ENCODE measurements at regions not wholly inside any gene's neighbourhood (a gene's known extent, or its start where the extent isn't known, plus 50 kb on each side); places are given as distances from the start of the nearest gene placed in this dataset.

GRCh38 chr2:23008440-23008839 lies 376.5 kb upstream of the KLHL29 start:
- no peak for DNase-seq (ENCODE audit: low read depth, low spot score)
- no peaks in the 10 kb centered on the region for H3K36me3 ChIP-seq (ENCODE audit: control insufficient read depth, insufficient read depth, low read length)
- H3K27me3 ChIP-seq (ENCODE audit: control insufficient read depth, insufficient read depth, low read length) = no peaks in the 10 kb centered on the region
- WGBS (ENCODE audit: insufficient coverage, insufficient read length) = no CpG with 5 or more reads among the region's 6 CpGs
- H3K4me1 ChIP-seq (ENCODE audit: control insufficient read depth, insufficient read depth, low read length) = no peaks in the 10 kb centered on the region
- H3K27ac ChIP-seq (ENCODE audit: low read length) = no peak overlapping the region
- H3K9me3 ChIP-seq (ENCODE audit: control insufficient read depth, insufficient read depth, low read length) = no peaks in the 10 kb centered on the region
- H3K4me3 ChIP-seq (ENCODE audit: low read length) = no peak overlapping the region

- no peaks in the 10 kb centered on the region for H3K4me1 ChIP-seq (ENCODE audit: control insufficient read depth, insufficient read depth, low read length)
- no peak overlapping the region for H3K27ac ChIP-seq (ENCODE audit: low read length)
- no CpG with 5 or more reads among the region's 7 CpGs for WGBS (ENCODE audit: insufficient coverage, insufficient read length)
Measured at GRCh38 chr2:23008951-23009350, 376.0 kb upstream of the KLHL29 start.

GRCh38 chr2:23009545-23010149 lies 375.3 kb upstream of the KLHL29 start:
- Histone ChIP-seq H3K36me3 (ENCODE audit: control insufficient read depth, insufficient read depth, low read length) (no peaks in the 10 kb centered on the region), H3K27ac (ENCODE audit: low read length) (no peak overlapping the region), H3K27me3 (ENCODE audit: control insufficient read depth, insufficient read depth, low read length) (no peaks in the 10 kb centered on the region), H3K4me1 (ENCODE audit: control insufficient read depth, insufficient read depth, low read length) (no peaks in the 10 kb centered on the region), H3K9me3 (ENCODE audit: control insufficient read depth, insufficient read depth, low read length) (no peaks in the 10 kb centered on the region), H3K4me3 (ENCODE audit: low read length) (no peak overlapping the region)
- no CpG with 5 or more reads among the region's 7 CpGs for WGBS (ENCODE audit: insufficient coverage, insufficient read length)
- DNase-seq (ENCODE audit: low read depth, low spot score) = no peak

More at GRCh38 chr2:23008951-23009350, 376.0 kb upstream of the KLHL29 start:
- H3K4me3 ChIP-seq (ENCODE audit: low read length) = no peak overlapping the region
- no peak for DNase-seq (ENCODE audit: low read depth, low spot score)
- H3K9me3 ChIP-seq (ENCODE audit: control insufficient read depth, insufficient read depth, low read length) = no peaks in the 10 kb centered on the region
- H3K36me3 ChIP-seq (ENCODE audit: control insufficient read depth, insufficient read depth, low read length) = no peaks in the 10 kb centered on the region
- no peaks in the 10 kb centered on the region for H3K27me3 ChIP-seq (ENCODE audit: control insufficient read depth, insufficient read depth, low read length)

- Histone ChIP-seq H3K9me3 (ENCODE audit: control insufficient read depth, insufficient read depth, low read length) (no peaks in the 10 kb centered on the region), H3K27me3 (ENCODE audit: control insufficient read depth, insufficient read depth, low read length) (no peaks in the 10 kb centered on the region), H3K36me3 (ENCODE audit: control insufficient read depth, insufficient read depth, low read length) (no peaks in the 10 kb centered on the region), H3K4me1 (ENCODE audit: control insufficient read depth, insufficient read depth, low read length) (no peaks in the 10 kb centered on the region), H3K4me3 (ENCODE audit: low read length) (no peak overlapping the region), H3K27ac (ENCODE audit: low read length) (no peak overlapping the region)
- no CpG with 5 or more reads among the region's 2 CpGs for WGBS (ENCODE audit: insufficient coverage, insufficient read length)
- DNase-seq (ENCODE audit: low read depth, low spot score) = no peak
Measured at GRCh38 chr2:23012499-23012898, 372.5 kb upstream of the KLHL29 start.

- DNase-seq (ENCODE audit: low read depth, low spot score) = no peak
- no peaks in the 10 kb centered on the region for H3K4me1 ChIP-seq (ENCODE audit: control insufficient read depth, insufficient read depth, low read length)
- no peak overlapping the region for H3K27ac ChIP-seq (ENCODE audit: low read length)
- WGBS (ENCODE audit: insufficient coverage, insufficient read length) = no CpG with 5 or more reads among the region's 7 CpGs
- H3K36me3 ChIP-seq (ENCODE audit: control insufficient read depth, insufficient read depth, low read length) = no peaks in the 10 kb centered on the region
- no peaks in the 10 kb centered on the region for H3K27me3 ChIP-seq (ENCODE audit: control insufficient read depth, insufficient read depth, low read length)
- no peak overlapping the region for H3K4me3 ChIP-seq (ENCODE audit: low read length)
- H3K9me3 ChIP-seq (ENCODE audit: control insufficient read depth, insufficient read depth, low read length) = no peaks in the 10 kb centered on the region
Measured at GRCh38 chr2:23015651-23016200, 369.3 kb upstream of the KLHL29 start.

GRCh38 chr2:23019476-23019875 lies 365.5 kb upstream of the KLHL29 start:
- Histone ChIP-seq H3K36me3 (ENCODE audit: control insufficient read depth, insufficient read depth, low read length) (no peaks in the 10 kb centered on the region), H3K9me3 (ENCODE audit: control insufficient read depth, insufficient read depth, low read length) (no peaks in the 10 kb centered on the region), H3K27ac (ENCODE audit: low read length) (no peak overlapping the region), H3K27me3 (ENCODE audit: control insufficient read depth, insufficient read depth, low read length) (no peaks in the 10 kb centered on the region), H3K4me3 (ENCODE audit: low read length) (no peak overlapping the region), H3K4me1 (ENCODE audit: control insufficient read depth, insufficient read depth, low read length) (no peaks in the 10 kb centered on the region)
- no CpG with 5 or more reads among the region's 1 CpG for WGBS (ENCODE audit: insufficient coverage, insufficient read length)
- DNase-seq (ENCODE audit: low read depth, low spot score) = no peak

- Histone ChIP-seq H3K9me3 (ENCODE audit: control insufficient read depth, insufficient read depth, low read length) (no peaks in the 10 kb centered on the region), H3K4me1 (ENCODE audit: control insufficient read depth, insufficient read depth, low read length) (no peaks in the 10 kb centered on the region), H3K36me3 (ENCODE audit: control insufficient read depth, insufficient read depth, low read length) (no peaks in the 10 kb centered on the region), H3K27me3 (ENCODE audit: control insufficient read depth, insufficient read depth, low read length) (no peaks in the 10 kb centered on the region), H3K4me3 (ENCODE audit: low read length) (no peak overlapping the region), H3K27ac (ENCODE audit: low read length) (no peak overlapping the region)
- no peak for DNase-seq (ENCODE audit: low read depth, low spot score)
- no CpG with 5 or more reads among the region's 6 CpGs for WGBS (ENCODE audit: insufficient coverage, insufficient read length)
Measured at GRCh38 chr2:23020659-23021058, 364.3 kb upstream of the KLHL29 start.

- Histone ChIP-seq H3K36me3 (ENCODE audit: control insufficient read depth, insufficient read depth, low read length) (no peaks in the 10 kb centered on the region), H3K27me3 (ENCODE audit: control insufficient read depth, insufficient read depth, low read length) (no peaks in the 10 kb centered on the region), H3K4me1 (ENCODE audit: control insufficient read depth, insufficient read depth, low read length) (no peaks in the 10 kb centered on the region), H3K4me3 (ENCODE audit: low read length) (no peak overlapping the region), H3K9me3 (ENCODE audit: control insufficient read depth, insufficient read depth, low read length) (no peaks in the 10 kb centered on the region), H3K27ac (ENCODE audit: low read length) (no peak overlapping the region)
- DNase-seq (ENCODE audit: low read depth, low spot score) = no peak
- no CpG with 5 or more reads among the region's 13 CpGs for WGBS (ENCODE audit: insufficient coverage, insufficient read length)
Measured at GRCh38 chr2:23021311-23022120, 363.5 kb upstream of the KLHL29 start.

- Histone ChIP-seq H3K4me3 (ENCODE audit: low read length) (no peak overlapping the region), H3K36me3 (ENCODE audit: control insufficient read depth, insufficient read depth, low read length) (no peaks in the 10 kb centered on the region), H3K27ac (ENCODE audit: low read length) (no peak overlapping the region), H3K27me3 (ENCODE audit: control insufficient read depth, insufficient read depth, low read length) (no peaks in the 10 kb centered on the region), H3K9me3 (ENCODE audit: control insufficient read depth, insufficient read depth, low read length) (no peaks in the 10 kb centered on the region), H3K4me1 (ENCODE audit: control insufficient read depth, insufficient read depth, low read length) (no peaks in the 10 kb centered on the region)
- DNase-seq (ENCODE audit: low read depth, low spot score) = no peak
- WGBS (ENCODE audit: insufficient coverage, insufficient read length) = no CpG with 5 or more reads among the region's 3 CpGs
Measured at GRCh38 chr2:23023722-23024121, 361.3 kb upstream of the KLHL29 start.

GRCh38 chr2:23026671-23027070 lies 358.3 kb upstream of the KLHL29 start:
- Histone ChIP-seq H3K36me3 (ENCODE audit: control insufficient read depth, insufficient read depth, low read length) (no peaks in the 10 kb centered on the region), H3K27me3 (ENCODE audit: control insufficient read depth, insufficient read depth, low read length) (no peaks in the 10 kb centered on the region), H3K4me3 (ENCODE audit: low read length) (no peak overlapping the region), H3K27ac (ENCODE audit: low read length) (no peak overlapping the region), H3K4me1 (ENCODE audit: control insufficient read depth, insufficient read depth, low read length) (no peaks in the 10 kb centered on the region), H3K9me3 (ENCODE audit: control insufficient read depth, insufficient read depth, low read length) (no peaks in the 10 kb centered on the region)
- no peak for DNase-seq (ENCODE audit: low read depth, low spot score)
- WGBS (ENCODE audit: insufficient coverage, insufficient read length) = no CpG with 5 or more reads among the region's 4 CpGs

Data from iPS DF 6.9 (cell line).